ENCODE measurements at regions not wholly inside any gene's neighbourhood (a gene's known extent, or its start where the extent isn't known, plus 50 kb on each side); places are given as distances from the start of the nearest gene placed in this dataset.

DNA sequence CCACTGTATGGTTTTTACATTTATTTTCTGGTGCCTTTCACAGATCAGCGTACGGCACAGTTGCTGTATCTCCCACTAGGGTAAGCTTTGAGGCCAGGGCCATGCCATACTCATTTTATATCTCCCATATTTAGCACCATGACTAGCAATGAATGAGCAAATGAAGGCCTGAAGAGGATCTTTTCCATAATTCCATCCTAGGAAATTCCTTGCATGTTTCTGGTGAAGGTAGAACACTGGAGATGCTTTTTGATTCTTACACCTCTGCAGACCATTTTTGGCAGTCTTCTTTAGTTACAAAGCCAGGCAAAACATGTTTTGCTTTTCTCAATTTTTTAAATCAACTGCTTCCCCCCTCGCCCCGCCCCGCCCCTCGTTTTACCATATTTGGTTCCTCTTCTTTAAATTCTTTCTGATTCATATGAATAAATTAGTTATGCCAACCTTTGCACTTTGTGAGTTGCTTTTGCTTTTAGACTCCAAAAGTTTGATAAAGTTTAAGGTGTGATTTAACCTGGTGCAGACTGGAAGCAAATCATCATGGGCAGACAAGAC, 78.9 kb upstream of the AK4 start:
- TF ChIP-seq POLR2A (IDR thresholded peaks at IDR 0.05; ENCODE audit: low read depth, low read length) (no peak), POLR2AphosphoS5 (IDR thresholded peaks at IDR 0.05; ENCODE audit: low read depth, low read length) (no peak)
